ENCODE measurements at regions not wholly inside any gene's neighbourhood (a gene's known extent, or its start where the extent isn't known, plus 50 kb on each side); places are given as distances from the start of the nearest gene placed in this dataset.

- TF ChIP-seq CTCF (conservative IDR thresholded peaks at IDR 0.05; ENCODE audit: low read depth, low read length) (no peak), EZH2phosphoT487 (IDR thresholded peaks at IDR 0.05; ENCODE audit: borderline replicate concordance, low read length) (no peak), EZH2 (IDR thresholded peaks at IDR 0.05; ENCODE audit: low read length, unreplicated experiment) (no peak)
Observed at GRCh38 chr2:150204451-150204850, 283.0 kb downstream of the RND3 start.

All from PC-3 (cell line).